ENCODE measurements at regions not wholly inside any gene's neighbourhood (a gene's known extent, or its start where the extent isn't known, plus 50 kb on each side); places are given as distances from the start of the nearest gene placed in this dataset.

GRCh38 chr11:19420868-19421533 is 180.3 kb upstream of the E2F8 start:
- no peak for TF ChIP-seq EZH2 (IDR thresholded peaks at IDR 0.05; ENCODE audit: borderline replicate concordance, low read depth, low read length, severe bottlenecking)
- TF ChIP-seq CTCF (IDR thresholded peaks at IDR 0.05; ENCODE audit: borderline replicate concordance, extremely low read depth, low read length, poor library complexity, severe bottlenecking) = no peak
- Histone ChIP-seq H3K27me3 (ENCODE audit: insufficient read depth, low read length, poor library complexity) (peaks cover 11% of the 10 kb centered on the region), H3K4me3 (ENCODE audit: low read depth in 1 of 2, low read length in 2 of 2) (no peak overlapping the region), H3K9ac (ENCODE audit: low read depth, low read length) (no peak overlapping the region), H3K4me2 (ENCODE audit: insufficient read depth, low read length) (no peak overlapping the region), H3K4me1 (ENCODE audit: insufficient read depth, low read length) (no peaks in the 10 kb centered on the region), H3K36me3 (ENCODE audit: insufficient read depth, low read length) (no peaks in the 10 kb centered on the region), H4K20me1 (ENCODE audit: insufficient read depth, low read length) (no peaks in the 10 kb centered on the region), H3K9me3 (ENCODE audit: insufficient read depth, low read length, severe bottlenecking) (no peaks in the 10 kb centered on the region), H3K79me2 (ENCODE audit: insufficient read depth, low read length) (no peaks in the 10 kb centered on the region), H3K27ac (ENCODE audit: low read length) (no peak overlapping the region), H2AFZ (ENCODE audit: low read depth, low read length) (no peak overlapping the region)
- no peak for DNase-seq
- no peak for ATAC-seq (ENCODE audit: insufficient read depth, low read depth)

- DNase-seq = no peak
- TF ChIP-seq CTCF (IDR thresholded peaks at IDR 0.05; ENCODE audit: borderline replicate concordance, extremely low read depth, low read length, poor library complexity, severe bottlenecking) (no peak), EZH2 (IDR thresholded peaks at IDR 0.05; ENCODE audit: borderline replicate concordance, low read depth, low read length, severe bottlenecking) (no peak)
- H2AFZ ChIP-seq (ENCODE audit: low read depth, low read length) = no peak overlapping the region
- no peak overlapping the region for H3K4me2 ChIP-seq (ENCODE audit: insufficient read depth, low read length)
- no peaks in the 10 kb centered on the region for H3K79me2 ChIP-seq (ENCODE audit: insufficient read depth, low read length)
- no peak overlapping the region for H3K9ac ChIP-seq (ENCODE audit: low read depth, low read length)
- no peak for ATAC-seq (ENCODE audit: insufficient read depth, low read depth)
- no peaks in the 10 kb centered on the region for H3K36me3 ChIP-seq (ENCODE audit: insufficient read depth, low read length)
- H4K20me1 ChIP-seq (ENCODE audit: insufficient read depth, low read length) = no peaks in the 10 kb centered on the region
- no peak overlapping the region for H3K4me3 ChIP-seq (ENCODE audit: low read depth in 1 of 2, low read length in 2 of 2)
- peaks cover 3% of the 10 kb centered on the region for H3K27me3 ChIP-seq (ENCODE audit: insufficient read depth, low read length, poor library complexity)
- H3K4me1 ChIP-seq (ENCODE audit: insufficient read depth, low read length) = no peaks in the 10 kb centered on the region
- H3K27ac ChIP-seq (ENCODE audit: low read length) = no peak overlapping the region
- no peaks in the 10 kb centered on the region for H3K9me3 ChIP-seq (ENCODE audit: insufficient read depth, low read length, severe bottlenecking)
Observed at GRCh38 chr11:19419808-19420207, 179.1 kb upstream of the E2F8 start.

GRCh38 chr11:19419021-19419750 is 178.4 kb upstream of the E2F8 start:
- peaks cover 3% of the 10 kb centered on the region for H3K27me3 ChIP-seq (ENCODE audit: insufficient read depth, low read length, poor library complexity)
- no peak for DNase-seq
- TF ChIP-seq EZH2 (IDR thresholded peaks at IDR 0.05; ENCODE audit: borderline replicate concordance, low read depth, low read length, severe bottlenecking) (no peak), CTCF (IDR thresholded peaks at IDR 0.05; ENCODE audit: borderline replicate concordance, extremely low read depth, low read length, poor library complexity, severe bottlenecking) (no peak)
- H3K79me2 ChIP-seq (ENCODE audit: insufficient read depth, low read length) = no peaks in the 10 kb centered on the region
- no peak for ATAC-seq (ENCODE audit: insufficient read depth, low read depth)
- H3K4me2 ChIP-seq (ENCODE audit: insufficient read depth, low read length) = no peak overlapping the region
- H3K36me3 ChIP-seq (ENCODE audit: insufficient read depth, low read length) = no peaks in the 10 kb centered on the region
- no peaks in the 10 kb centered on the region for H4K20me1 ChIP-seq (ENCODE audit: insufficient read depth, low read length)
- H3K9ac ChIP-seq (ENCODE audit: low read depth, low read length) = no peak overlapping the region
- H2AFZ ChIP-seq (ENCODE audit: low read depth, low read length) = no peak overlapping the region
- H3K27ac ChIP-seq (ENCODE audit: low read length) = no peak overlapping the region
- no peaks in the 10 kb centered on the region for H3K4me1 ChIP-seq (ENCODE audit: insufficient read depth, low read length)
- H3K9me3 ChIP-seq (ENCODE audit: insufficient read depth, low read length, severe bottlenecking) = no peaks in the 10 kb centered on the region
- no peak overlapping the region for H3K4me3 ChIP-seq (ENCODE audit: low read depth in 1 of 2, low read length in 2 of 2)
